Heart left ventricle (tissue), 13 donors: ENCODE measurements at regions not wholly inside any gene's neighbourhood (a gene's known extent, or its start where the extent isn't known, plus 50 kb on each side); places are given as distances from the start of the nearest gene placed in this dataset.

Source experiments
- CTCF ChIP-seq, 12 donors: fragments of 200-600 bp; sonication (generic) in 4 of 12; IDR thresholded peaks; one replicate each; pipeline versions ENCODE4 v1.5.0 to v1.8.0; 2018 to 2022; ENCODE audit warnings: antibody characterized with exemption in 12 of 12, mild to moderate bottlenecking in 5 of 12
- POLR2A ChIP-seq, 2 donors: fragments of 450-650 bp; IDR thresholded peaks; one replicate each; pipeline ENCODE4 v1.6.1; 2017; ENCODE audit warnings: antibody characterized with exemption in 2 of 2, mild to moderate bottlenecking in 2 of 2, moderate library complexity in 2 of 2
- donor health status: ischemic (EF 13 %, LVEDD 7.1; RV severe dilation, severe dysfunction).
- donor health status: DM: no; HTN: yes; CAD: no.
- donor health status: DM: no; HTN: no; CAD: no.
- donor health status: ischemic (EF 25% LVEDD 6.9; RV normal size, moderate dysfunction).
- donor health status: ischemic (EF 25% LVEDD 5.7; RV mildly dilated, moderate dysfunction).
- donor health status: ischemic (EF 35%, LVEDD 5.7; RV mildly dilated, moderate dysfunction).
- donor health status: nonischemic (EF 11% LVEDD 7.7; RV severe dilation, severe dysfunction).
- donor health status: DM: yes; HTN: yes; CAD: no.
- donor health status: PGD.
- donor health status: ischemic (EF 29% LVEDD 5.4; RV normal size, mild dysfunction).
- donor health status: nonischemic (EF 23%, LVEDD 6.1; RV moderate dilation, normal function).

GRCh38 chr1:56028244-56028643 lies 551.1 kb downstream of the PLPP3 start:
- TF ChIP-seq POLR2A (IDR thresholded peaks at IDR 0.05), result no peak
- no peak for TF ChIP-seq CTCF (IDR thresholded peaks at IDR 0.05)
